GM10266 (cell line): ENCODE measurements at regions not wholly inside any gene's neighbourhood (a gene's known extent, or its start where the extent isn't known, plus 50 kb on each side); places are given as distances from the start of the nearest gene placed in this dataset.
"Not testable (repeated sequence)": the region's sequence is repeated elsewhere in the genome, so short reads cannot be mapped to it uniquely, and the experiment has no call there.

Experiments used
- DNase-seq: peaks from one replicate; pipeline ENCODE4 v3.0.0; 2012; ENCODE audit errors: extremely low spot score
- TF ChIP-seq, protein P1 (sequence below): IDR thresholded peaks from 2 replicates; pipeline ENCODE4 v1.5.1; 2012; ENCODE audit warnings: mild to moderate bottlenecking, low read depth; ENCODE audit not compliant: control insufficient read depth, insufficient read depth; ENCODE audit errors: missing control alignments

GRCh38 chr12:73585136-73585535, 952.5 kb upstream of the ATXN7L3B start:
- DNase-seq, result no peak
- TF ChIP-seq, protein P1, sequence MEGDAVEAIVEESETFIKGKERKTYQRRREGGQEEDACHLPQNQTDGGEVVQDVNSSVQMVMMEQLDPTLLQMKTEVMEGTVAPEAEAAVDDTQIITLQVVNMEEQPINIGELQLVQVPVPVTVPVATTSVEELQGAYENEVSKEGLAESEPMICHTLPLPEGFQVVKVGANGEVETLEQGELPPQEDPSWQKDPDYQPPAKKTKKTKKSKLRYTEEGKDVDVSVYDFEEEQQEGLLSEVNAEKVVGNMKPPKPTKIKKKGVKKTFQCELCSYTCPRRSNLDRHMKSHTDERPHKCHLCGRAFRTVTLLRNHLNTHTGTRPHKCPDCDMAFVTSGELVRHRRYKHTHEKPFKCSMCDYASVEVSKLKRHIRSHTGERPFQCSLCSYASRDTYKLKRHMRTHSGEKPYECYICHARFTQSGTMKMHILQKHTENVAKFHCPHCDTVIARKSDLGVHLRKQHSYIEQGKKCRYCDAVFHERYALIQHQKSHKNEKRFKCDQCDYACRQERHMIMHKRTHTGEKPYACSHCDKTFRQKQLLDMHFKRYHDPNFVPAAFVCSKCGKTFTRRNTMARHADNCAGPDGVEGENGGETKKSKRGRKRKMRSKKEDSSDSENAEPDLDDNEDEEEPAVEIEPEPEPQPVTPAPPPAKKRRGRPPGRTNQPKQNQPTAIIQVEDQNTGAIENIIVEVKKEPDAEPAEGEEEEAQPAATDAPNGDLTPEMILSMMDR, result no peak

- no peak for DNase-seq
- TF ChIP-seq, protein P1, result no peak
Measured at GRCh38 chr12:73589220-73589619, 948.4 kb upstream of the ATXN7L3B start.

- TF ChIP-seq, protein P1, result no peak
- DNase-seq, result no peak
Measured at GRCh38 chr12:73598626-73599025, 939.0 kb upstream of the ATXN7L3B start.

DNA sequence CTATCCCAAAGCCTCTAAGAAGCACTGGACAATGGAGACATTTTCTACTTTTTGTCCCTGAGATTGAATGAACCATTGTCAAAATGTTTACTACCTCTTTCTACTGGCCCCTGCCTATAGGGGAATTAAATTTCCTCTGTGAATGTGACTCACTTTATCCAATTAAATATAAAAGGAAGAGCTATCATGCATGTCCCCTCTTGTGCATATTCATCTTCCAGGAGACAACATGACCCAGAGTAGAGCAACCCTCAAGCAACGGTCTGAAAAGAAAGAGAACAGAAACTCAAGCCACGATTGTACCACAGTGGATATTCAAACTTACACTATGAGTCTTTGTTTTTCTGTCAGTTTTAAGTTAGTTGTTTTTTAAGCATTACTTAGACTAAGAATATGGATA, 938.4 kb upstream of the ATXN7L3B start:
- TF ChIP-seq, protein P1, result no peak
- DNase-seq, result no peak

DNA sequence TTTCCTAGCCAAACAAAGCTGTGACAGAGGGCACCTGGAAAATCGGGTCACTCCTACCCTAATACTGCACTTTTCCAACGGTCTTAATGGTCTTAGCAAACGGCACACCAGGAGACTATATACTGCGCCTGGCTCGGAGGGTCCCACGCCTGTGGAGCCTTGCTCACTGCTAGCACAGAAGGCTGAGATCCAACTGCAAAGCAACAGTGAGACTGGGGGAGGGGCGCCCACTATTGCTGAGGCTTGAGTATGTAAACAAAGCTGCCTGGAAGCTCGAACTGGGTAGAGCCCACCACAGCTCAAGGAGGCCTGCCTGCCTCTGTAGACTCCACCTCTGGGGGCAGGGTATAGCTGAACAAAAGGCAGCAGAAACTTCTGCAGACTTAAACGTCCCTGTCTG, 931.7 kb upstream of the ATXN7L3B start:
- DNase-seq, result not testable (repeated sequence)

DNA sequence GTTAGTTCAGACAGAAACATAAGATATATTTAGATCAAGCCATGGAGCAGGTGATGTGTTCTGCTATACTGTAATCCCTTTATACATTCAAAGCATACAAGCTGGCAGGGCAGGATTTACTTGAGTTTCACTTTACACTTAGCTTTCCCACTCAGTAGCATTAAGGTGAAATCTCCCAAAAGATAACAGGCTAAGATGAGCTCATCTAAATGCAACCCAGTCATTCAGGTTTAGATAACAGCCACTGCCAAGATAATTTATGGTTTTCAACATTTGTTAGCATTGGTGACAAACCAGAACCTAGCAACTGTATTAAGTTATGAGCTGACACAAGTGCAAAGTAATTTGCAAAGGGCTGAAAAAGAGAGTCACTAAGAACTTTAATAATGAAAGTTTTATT, 925.1 kb upstream of the ATXN7L3B start:
- no peak for DNase-seq
- TF ChIP-seq, protein P1, result no peak

GRCh38 chr12:73623421-73623820, 914.2 kb upstream of the ATXN7L3B start:
- TF ChIP-seq, protein P1, result no peak

GRCh38 chr12:73625226-73625625, 912.4 kb upstream of the ATXN7L3B start:
- DNase-seq, result no peak
- TF ChIP-seq, protein P1, result no peak

More at GRCh38 chr12:73623421-73623820, 914.2 kb upstream of the ATXN7L3B start:
- no peak for DNase-seq
